Breast epithelium (tissue), 3 donors: ENCODE measurements at regions not wholly inside any gene's neighbourhood (a gene's known extent, or its start where the extent isn't known, plus 50 kb on each side); places are given as distances from the start of the nearest gene placed in this dataset.

Experiments used
- POLR2A ChIP-seq: fragments of 450-650 bp; IDR thresholded peaks from one replicate; pipeline ENCODE4 v1.6.1; 2016; ENCODE audit warnings: antibody characterized with exemption, mild to moderate bottlenecking, moderate library complexity
- TF ChIP-seq, protein P1 (sequence below), 3 donors: fragments of 450-650 bp; IDR thresholded peaks; one replicate each; pipeline ENCODE4 v1.5.1; 2016 to 2017; ENCODE audit warnings: antibody characterized with exemption in 3 of 3, mild to moderate bottlenecking in 3 of 3, moderate library complexity in 3 of 3

DNA sequence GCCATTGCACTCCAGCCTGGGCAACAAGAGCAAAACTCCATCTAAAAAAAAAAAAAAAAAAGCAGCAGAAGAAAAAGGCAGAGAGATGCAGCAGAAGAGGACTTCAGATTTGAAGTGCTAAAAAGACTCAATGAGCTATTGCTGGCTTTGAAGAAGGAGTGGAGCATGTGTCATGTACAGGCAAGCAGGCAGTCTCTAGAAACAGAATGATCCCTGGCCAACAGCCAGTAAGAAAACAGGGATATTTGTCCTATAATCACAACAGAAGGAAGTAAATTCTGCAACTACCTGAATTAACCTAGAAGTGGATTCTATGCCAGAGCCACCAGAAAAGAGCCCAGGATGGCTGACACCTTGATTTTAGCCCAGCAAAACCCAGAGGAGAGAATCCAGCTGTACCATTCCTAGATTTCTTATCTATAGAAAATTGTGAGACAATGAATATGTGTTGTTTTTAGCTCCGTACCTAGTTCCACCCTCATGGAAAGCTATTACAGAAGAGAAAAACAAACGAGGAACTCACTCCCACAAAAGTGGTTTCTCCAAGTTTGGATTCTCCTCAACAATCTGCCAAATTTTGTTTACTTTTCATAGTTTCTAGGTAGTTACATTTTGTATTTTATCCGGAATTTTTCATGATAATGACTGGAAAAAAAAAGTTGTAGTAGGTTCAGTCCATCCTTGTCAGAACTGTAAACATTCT, 198.2 kb upstream of the GNAI1 start:
- TF ChIP-seq POLR2A, result no peak
- TF ChIP-seq, protein P1, sequence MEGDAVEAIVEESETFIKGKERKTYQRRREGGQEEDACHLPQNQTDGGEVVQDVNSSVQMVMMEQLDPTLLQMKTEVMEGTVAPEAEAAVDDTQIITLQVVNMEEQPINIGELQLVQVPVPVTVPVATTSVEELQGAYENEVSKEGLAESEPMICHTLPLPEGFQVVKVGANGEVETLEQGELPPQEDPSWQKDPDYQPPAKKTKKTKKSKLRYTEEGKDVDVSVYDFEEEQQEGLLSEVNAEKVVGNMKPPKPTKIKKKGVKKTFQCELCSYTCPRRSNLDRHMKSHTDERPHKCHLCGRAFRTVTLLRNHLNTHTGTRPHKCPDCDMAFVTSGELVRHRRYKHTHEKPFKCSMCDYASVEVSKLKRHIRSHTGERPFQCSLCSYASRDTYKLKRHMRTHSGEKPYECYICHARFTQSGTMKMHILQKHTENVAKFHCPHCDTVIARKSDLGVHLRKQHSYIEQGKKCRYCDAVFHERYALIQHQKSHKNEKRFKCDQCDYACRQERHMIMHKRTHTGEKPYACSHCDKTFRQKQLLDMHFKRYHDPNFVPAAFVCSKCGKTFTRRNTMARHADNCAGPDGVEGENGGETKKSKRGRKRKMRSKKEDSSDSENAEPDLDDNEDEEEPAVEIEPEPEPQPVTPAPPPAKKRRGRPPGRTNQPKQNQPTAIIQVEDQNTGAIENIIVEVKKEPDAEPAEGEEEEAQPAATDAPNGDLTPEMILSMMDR (IDR thresholded peaks at IDR 0.05), result no peak
